HCT116 (cell line): ENCODE measurements at regions not wholly inside any gene's neighbourhood (a gene's known extent, or its start where the extent isn't known, plus 50 kb on each side); places are given as distances from the start of the nearest gene placed in this dataset.
"Not testable (repeated sequence)": the region's sequence is repeated elsewhere in the genome, so short reads cannot be mapped to it uniquely, and the experiment has no call there.

ENCODE experiments used
- ATAC-seq: fragments of 200-7000 bp; cut with Tn5 transposase; 2 replicates; pipeline ENCODE4 v1.9.1; 2020; ENCODE audit warnings: mild to moderate bottlenecking, moderate library complexity
- BruUV-seq: library from RNA; stranded (reverse); fragments of 400-500 nt; replicated peaks from 2 replicates; lab custom pipeline; 2021; lab: Mats Ljungman, UMichigan
- CTCF ChIA-PET: fragments of 300-600 bp; sonication (Branson Sonifier 250); formaldehyde crosslinking; loops from one replicate; lab custom pipeline; 2021; ENCODE audit warnings: antibody characterized with exemption; lab: Charles Lee
- POLR2A ChIA-PET: fragments of 300-600, 350-600 bp; sonication (Branson Sonifier 250); formaldehyde crosslinking; loops from one replicate; lab custom pipeline; 2021; ENCODE audit warnings: antibody characterized with exemption; lab: Charles Lee
- RAD21 ChIA-PET, 2 experiments: fragments of 300-600 bp; sonication (Branson Sonifier 250); formaldehyde crosslinking; loops; one replicate each; lab custom pipeline; 2023; ENCODE audit warnings: low total read pairs in 2 of 2; ENCODE audit not compliant: uncharacterized antibody in 2 of 2, unreplicated experiment in 2 of 2, low non-redundant PET in 1 of 2; lab: Charles Lee
- DNase-seq: peaks from one replicate; pipeline ENCODE4 v3.0.0-alpha.2; 2010; ENCODE audit warnings: low read depth, low spot score
- H2AFZ ChIP-seq: fragments of 200-600 bp; shearing (Covaris generic), sonication (generic); 2 replicates; pipeline ENCODE4 v1.6.1; 2017; ENCODE audit warnings: low read depth, mixed run types, mixed read lengths, antibody characterized with exemption, low read length; ENCODE audit not compliant: poor library complexity, severe bottlenecking
- H3K27ac ChIP-seq: 2 replicates; pipeline ENCODE4 v1.5.1; 2012; ENCODE audit warnings: low read depth, low read length
- H3K27me3 ChIP-seq: fragments of 200-600 bp; sonication (generic); 2 replicates; pipeline ENCODE4 v1.6.1; 2016; ENCODE audit warnings: mixed run types, low read length, mixed read lengths; ENCODE audit not compliant: insufficient read depth
- H3K36me3 ChIP-seq, 2 experiments: fragments of 200-500 bp in 1 of 2; fragments of 200-600 bp in 1 of 2; sonication (Bioruptor generic) in 1 of 2; sonication (generic) in 1 of 2; 2 replicates each; pipeline versions ENCODE4 v1.5.1 to v1.6.1; 2014 to 2016; ENCODE audit warnings: low read length in 2 of 2, inconsistent platforms in 1 of 2, mixed read lengths in 1 of 2, mixed run types in 1 of 2; ENCODE audit not compliant: insufficient read depth in 2 of 2, control insufficient read depth in 1 of 2
- H3K4me1 ChIP-seq, 2 experiments: fragments of 200-600 bp in 1 of 2; sonication (generic) in 1 of 2; 2 replicates each; pipeline versions ENCODE4 v1.5.1 to v1.6.1; 2012 to 2017; ENCODE audit warnings: low read length in 2 of 2, inconsistent platforms in 1 of 2, mild to moderate bottlenecking in 1 of 2, mixed read lengths in 1 of 2, mixed run types in 1 of 2, moderate library complexity in 1 of 2; ENCODE audit not compliant: insufficient read depth in 2 of 2, control insufficient read depth in 1 of 2
- H3K4me2 ChIP-seq: fragments of 200-600 bp; sonication (generic); 2 replicates; pipeline ENCODE4 v1.6.1; 2017; ENCODE audit warnings: mixed run types, low read length, mixed read lengths
- H3K4me3 ChIP-seq, 2 experiments: fragments of 200-600 bp in 1 of 2; sonication (generic) in 1 of 2; replicated peaks in 1 of 2; 2 replicates each; pipeline ENCODE4 v1.5.1; 2011 to 2016; ENCODE audit warnings: low read length in 2 of 2, control low read depth in 1 of 2, low read depth in 1 of 2, mild to moderate bottlenecking in 1 of 2, mixed read lengths in 1 of 2, mixed run types in 1 of 2
- H3K79me2 ChIP-seq: fragments of 200-600 bp; sonication (generic); 2 replicates; pipeline ENCODE4 v1.6.1; 2017; ENCODE audit warnings: mild to moderate bottlenecking, mixed run types, low read length, moderate library complexity, mixed read lengths; ENCODE audit not compliant: insufficient read depth
- H3K9ac ChIP-seq: fragments of 200-600 bp; sonication (generic); 2 replicates; pipeline ENCODE4 v1.6.1; 2016; ENCODE audit warnings: low read length, mixed read lengths
- H3K9me2 ChIP-seq: fragments of 200-600 bp; sonication (generic), shearing (Covaris generic); 2 replicates; pipeline ENCODE4 v1.6.1; 2017; ENCODE audit warnings: mixed run types, mild to moderate bottlenecking, moderate library complexity; ENCODE audit not compliant: insufficient read depth
- H3K9me3 ChIP-seq, 2 experiments: fragments of 200-500 bp in 1 of 2; fragments of 200-600 bp in 1 of 2; sonication (Bioruptor generic) in 1 of 2; sonication (generic) in 1 of 2; 2 replicates each; pipeline ENCODE4 v1.6.1; 2014 to 2017; ENCODE audit warnings: low read length in 2 of 2, mixed read lengths in 2 of 2, inconsistent platforms in 1 of 2, low read depth in 1 of 2, mild to moderate bottlenecking in 1 of 2, mixed run types in 1 of 2, moderate library complexity in 1 of 2; ENCODE audit not compliant: control insufficient read depth in 1 of 2, insufficient read depth in 1 of 2
- H4K20me1 ChIP-seq: fragments of 200-600 bp; sonication (generic), shearing (Covaris generic); 2 replicates; pipeline ENCODE4 v1.6.1; 2017; ENCODE audit warnings: mixed run types, mild to moderate bottlenecking, moderate library complexity; ENCODE audit not compliant: insufficient read depth
- intact Hi-C: fragments of 100-400 bp; cut with micrococcal nuclease; formaldehyde crosslinking; loops from 2 replicates; pipeline ENCODE4 v1.10.0; 2022

DNA sequence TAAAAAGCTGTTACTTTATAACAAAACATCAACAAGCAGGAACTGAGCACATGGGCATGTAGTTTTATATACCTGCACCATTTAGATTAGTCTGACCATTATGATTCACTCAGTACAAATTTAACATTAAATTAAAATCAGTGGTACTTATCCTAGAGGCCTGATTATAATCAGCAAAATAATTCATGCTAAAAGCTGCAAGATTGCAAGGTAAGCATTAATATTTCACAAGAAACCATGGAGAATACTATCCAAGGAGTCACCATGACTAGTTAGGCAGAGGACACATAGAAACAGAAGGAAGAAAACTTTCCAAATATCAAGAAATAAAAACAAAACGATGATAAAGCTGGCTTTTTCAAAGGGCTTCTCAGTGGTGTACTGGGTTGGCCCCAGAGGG is 297.5 kb downstream of the KLF13 start:
- H3K9me3 ChIP-seq, H3K27me3 ChIP-seq, H3K9ac ChIP-seq, DNase-seq, BruUV-seq, H2AFZ ChIP-seq, H3K4me2 ChIP-seq, H3K79me2 ChIP-seq, RAD21 ChIA-PET, H3K4me1 ChIP-seq, H3K36me3 ChIP-seq, CTCF ChIA-PET, ATAC-seq, H4K20me1 ChIP-seq, H3K27ac ChIP-seq, H3K9me2 ChIP-seq, H3K4me3 ChIP-seq, intact Hi-C loops, POLR2A ChIA-PET: not testable (repeated sequence)

DNA sequence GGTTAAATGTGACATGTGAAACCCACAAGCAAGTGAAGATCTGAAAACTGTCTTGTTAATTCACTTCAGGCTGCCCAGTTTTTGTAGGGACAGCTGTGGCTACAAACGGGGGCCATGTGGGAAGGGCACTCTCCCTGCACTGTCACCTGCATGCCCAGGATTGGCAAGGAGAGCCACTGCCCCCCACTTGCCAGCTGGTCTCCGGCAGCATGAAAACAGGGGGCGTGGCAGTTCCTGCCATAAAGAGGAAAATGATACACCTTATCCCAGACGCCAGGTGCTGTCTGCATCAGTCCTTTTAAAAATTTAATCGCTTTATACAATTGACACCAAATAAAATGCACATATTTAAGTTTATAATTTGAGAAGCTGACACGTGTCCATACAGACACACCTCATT is 309.1 kb downstream of the KLF13 start:
- H3K79me2 ChIP-seq, DNase-seq, ATAC-seq, intact Hi-C loops, H3K4me2 ChIP-seq, H3K36me3 ChIP-seq, H3K4me3 ChIP-seq, H4K20me1 ChIP-seq, CTCF ChIA-PET, POLR2A ChIA-PET, H3K9me3 ChIP-seq, H3K27me3 ChIP-seq, BruUV-seq, H3K4me1 ChIP-seq, H3K9ac ChIP-seq, RAD21 ChIA-PET, H3K27ac ChIP-seq, H2AFZ ChIP-seq, H3K9me2 ChIP-seq: not testable (repeated sequence)

- CTCF ChIA-PET, H3K79me2 ChIP-seq, H2AFZ ChIP-seq, H3K9me3 ChIP-seq, H3K4me3 ChIP-seq, intact Hi-C loops, H3K36me3 ChIP-seq, H3K27me3 ChIP-seq, H3K9ac ChIP-seq, POLR2A ChIA-PET, RAD21 ChIA-PET, DNase-seq, H3K27ac ChIP-seq, H3K4me2 ChIP-seq, H3K9me2 ChIP-seq, ATAC-seq, H4K20me1 ChIP-seq, H3K4me1 ChIP-seq, BruUV-seq: not testable (repeated sequence)
Observed at GRCh38 chr15:31636911-31637310, 310.3 kb downstream of the KLF13 start.

DNA sequence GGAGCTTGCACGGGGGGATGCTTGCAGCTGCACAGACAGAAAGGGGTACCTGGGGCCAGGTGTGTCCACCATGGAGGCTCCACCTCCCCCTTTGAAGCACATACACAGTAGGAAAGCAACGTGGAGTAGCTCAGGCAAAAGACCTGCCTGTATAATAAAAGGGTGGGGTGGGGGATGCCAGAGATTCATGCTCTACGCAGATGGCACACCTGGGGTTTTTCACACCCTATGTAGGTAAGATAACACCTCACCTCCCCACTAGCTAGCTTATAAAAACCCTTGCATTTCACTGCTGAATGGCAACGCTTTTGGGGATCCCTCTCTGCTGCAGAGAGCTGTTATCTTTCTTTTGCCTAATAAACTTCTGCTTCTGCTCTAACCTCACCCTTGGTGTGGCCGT is 317.3 kb downstream of the KLF13 start:
- RAD21 ChIA-PET, H3K4me1 ChIP-seq, H3K9me2 ChIP-seq, ATAC-seq, H3K4me3 ChIP-seq, H3K27ac ChIP-seq, POLR2A ChIA-PET, CTCF ChIA-PET, H3K79me2 ChIP-seq, H3K27me3 ChIP-seq, BruUV-seq, H2AFZ ChIP-seq, H3K4me2 ChIP-seq, H3K36me3 ChIP-seq, H4K20me1 ChIP-seq, DNase-seq, H3K9ac ChIP-seq, intact Hi-C loops, H3K9me3 ChIP-seq: not testable (repeated sequence)

- H3K9me2 ChIP-seq, H3K4me2 ChIP-seq, ATAC-seq, H3K27ac ChIP-seq, H3K9ac ChIP-seq, intact Hi-C loops, DNase-seq, CTCF ChIA-PET, H3K36me3 ChIP-seq, H4K20me1 ChIP-seq, H2AFZ ChIP-seq, H3K4me3 ChIP-seq, H3K27me3 ChIP-seq, H3K9me3 ChIP-seq, POLR2A ChIA-PET, H3K79me2 ChIP-seq, H3K4me1 ChIP-seq, BruUV-seq, RAD21 ChIA-PET: not testable (repeated sequence)
Observed at GRCh38 chr15:31644761-31645160, 318.1 kb downstream of the KLF13 start.
